Lower leg skin (tissue), 4 donors: ENCODE measurements at regions not wholly inside any gene's neighbourhood (a gene's known extent, or its start where the extent isn't known, plus 50 kb on each side); places are given as distances from the start of the nearest gene placed in this dataset.
A peak's percentile ranks its signal among the peaks of the same experiment; 100 is the strongest.
"Not testable (repeated sequence)": the region's sequence is repeated elsewhere in the genome, so short reads cannot be mapped to it uniquely, and the experiment has no call there.

ENCODE experiments used
- DNase-seq, 2 donors: peaks; one replicate each; pipeline ENCODE4 v3.0.0-alpha.2; 2019; ENCODE audit warnings: low spot score in 2 of 2
- H3K4me3 ChIP-seq: fragments of 200-600 bp; sonication (generic); 2 replicates; pipeline ENCODE4 v1.5.1; 2017; ENCODE audit warnings: mild to moderate bottlenecking, low read depth; ENCODE audit not compliant: poor library complexity, severe bottlenecking
- POLR2A ChIP-seq, 2 donors: fragments of 450-650 bp; IDR thresholded peaks; one replicate each; pipeline ENCODE4 v1.6.1; 2016 to 2017; ENCODE audit warnings: antibody characterized with exemption in 2 of 2, mild to moderate bottlenecking in 1 of 2, moderate library complexity in 1 of 2
- WGBS, 2 donors: methylation state at CpG; one replicate each; pipeline ENCODE4 v1.1.5; 2018; 5-methylcytosine and 5-hydroxymethylcytosine counted together
- intact Hi-C: fragments of 100-400 bp; cut with DNase I; formaldehyde crosslinking; loops from one replicate; pipeline ENCODE4 v1.15.0; 2023; ENCODE audit warnings: low total_unique reads
- TF ChIP-seq, protein P1 (sequence below), 3 donors: fragments of 450-650 bp; IDR thresholded peaks; one replicate each; pipeline ENCODE4 v1.5.1; 2016; ENCODE audit warnings: antibody characterized with exemption in 3 of 3, mild to moderate bottlenecking in 3 of 3, moderate library complexity in 2 of 3

DNA sequence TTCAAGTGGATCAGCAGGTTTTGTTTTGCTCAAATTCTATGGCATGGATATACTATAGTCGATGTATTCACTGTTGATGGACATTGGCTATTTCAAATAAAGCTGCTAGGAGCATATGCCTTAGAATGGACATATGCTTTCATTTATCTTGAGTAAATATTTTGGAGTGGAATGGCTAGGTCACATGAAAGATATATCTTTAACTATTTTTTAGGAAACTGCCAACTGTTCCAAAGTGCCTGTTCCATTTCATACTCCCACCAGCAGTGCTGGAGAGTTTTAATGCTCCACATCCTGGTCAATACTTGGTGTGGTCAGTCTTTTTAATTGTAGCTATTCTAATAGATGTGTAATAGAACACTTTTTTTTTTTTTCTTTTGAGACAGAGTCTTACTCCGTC is 81.1 kb upstream of the PIM1 start:
- intact Hi-C loops, result no loop called here
- no peak overlapping the region for H3K4me3 ChIP-seq
- 75 to 86% methylated on average over 2 of the region's 2 CpGs for WGBS, 2 donors
- TF ChIP-seq, protein P1, sequence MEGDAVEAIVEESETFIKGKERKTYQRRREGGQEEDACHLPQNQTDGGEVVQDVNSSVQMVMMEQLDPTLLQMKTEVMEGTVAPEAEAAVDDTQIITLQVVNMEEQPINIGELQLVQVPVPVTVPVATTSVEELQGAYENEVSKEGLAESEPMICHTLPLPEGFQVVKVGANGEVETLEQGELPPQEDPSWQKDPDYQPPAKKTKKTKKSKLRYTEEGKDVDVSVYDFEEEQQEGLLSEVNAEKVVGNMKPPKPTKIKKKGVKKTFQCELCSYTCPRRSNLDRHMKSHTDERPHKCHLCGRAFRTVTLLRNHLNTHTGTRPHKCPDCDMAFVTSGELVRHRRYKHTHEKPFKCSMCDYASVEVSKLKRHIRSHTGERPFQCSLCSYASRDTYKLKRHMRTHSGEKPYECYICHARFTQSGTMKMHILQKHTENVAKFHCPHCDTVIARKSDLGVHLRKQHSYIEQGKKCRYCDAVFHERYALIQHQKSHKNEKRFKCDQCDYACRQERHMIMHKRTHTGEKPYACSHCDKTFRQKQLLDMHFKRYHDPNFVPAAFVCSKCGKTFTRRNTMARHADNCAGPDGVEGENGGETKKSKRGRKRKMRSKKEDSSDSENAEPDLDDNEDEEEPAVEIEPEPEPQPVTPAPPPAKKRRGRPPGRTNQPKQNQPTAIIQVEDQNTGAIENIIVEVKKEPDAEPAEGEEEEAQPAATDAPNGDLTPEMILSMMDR (IDR thresholded peaks at IDR 0.05), result no peak
- TF ChIP-seq POLR2A (IDR thresholded peaks at IDR 0.05), result no peak
- no peak for DNase-seq

DNA sequence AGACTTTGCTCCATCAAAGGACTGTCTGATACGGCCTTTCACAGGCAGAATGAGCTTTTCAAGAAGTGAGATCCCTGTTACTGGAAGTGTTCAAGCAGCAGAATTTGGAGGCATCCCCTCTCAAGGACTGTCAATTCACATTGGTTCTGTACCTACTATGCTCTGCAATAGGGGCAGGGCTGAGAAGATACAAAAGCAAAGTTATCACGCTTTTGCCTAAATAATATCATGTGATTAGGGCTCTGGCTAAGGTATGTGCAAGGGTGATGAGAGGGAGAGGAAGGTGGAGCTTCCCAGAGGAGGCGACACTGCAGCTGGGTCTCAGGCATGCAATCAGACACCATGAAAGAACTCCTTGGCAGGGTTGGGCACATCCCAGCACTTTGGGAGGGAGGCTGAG is 80.2 kb upstream of the PIM1 start:
- WGBS, 2 donors, result 85 to 91% methylated on average over 3 of the region's 3 CpGs
- no peak overlapping the region for H3K4me3 ChIP-seq
- no peak for DNase-seq
- intact Hi-C loops, result no loop called here
- TF ChIP-seq, protein P1 (IDR thresholded peaks at IDR 0.05), result no peak
- no peak for TF ChIP-seq POLR2A (IDR thresholded peaks at IDR 0.05)

DNA sequence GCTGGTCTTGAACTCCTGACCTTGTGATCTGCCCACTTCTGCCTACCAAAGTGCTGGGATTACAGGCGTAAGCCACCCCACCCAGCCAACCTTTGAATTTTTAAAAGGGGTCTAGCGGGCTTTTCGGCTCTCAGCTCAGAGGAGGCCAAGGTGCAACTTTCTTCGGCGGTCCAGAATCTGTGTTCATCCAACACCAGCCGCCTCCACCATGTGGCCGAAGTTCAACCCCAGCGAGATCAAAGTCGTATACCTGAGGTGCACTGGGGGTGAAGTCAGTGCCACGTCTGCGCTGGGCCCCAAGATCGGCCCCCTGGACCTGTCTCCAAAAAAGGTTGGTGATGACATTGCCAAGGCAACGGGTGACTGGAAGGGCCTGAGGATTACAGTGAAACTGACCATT is 78.8 kb upstream of the PIM1 start:
- 92 to 98% methylated on average over 13 of the region's 13 CpGs for WGBS, 2 donors
- intact Hi-C loops, result not testable (repeated sequence)

DNA sequence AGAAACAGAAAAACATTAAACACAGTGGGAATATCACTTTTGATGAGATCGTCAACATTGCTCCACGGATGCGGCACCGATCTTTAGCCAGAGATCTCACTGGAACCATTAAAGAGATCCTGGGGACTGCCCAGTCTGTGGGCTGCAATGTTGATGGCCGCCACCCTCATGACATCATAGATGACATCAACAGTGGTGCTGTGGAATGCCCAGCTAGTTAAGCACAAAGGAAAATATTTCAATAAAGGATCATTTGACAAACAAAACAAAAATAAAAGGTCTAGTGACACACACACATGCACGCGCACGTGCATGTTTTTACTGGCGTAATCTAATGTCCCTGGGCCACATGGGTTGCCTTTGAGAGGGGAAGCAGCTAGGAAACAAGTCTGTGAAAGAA is 78.4 kb upstream of the PIM1 start:
- DNase-seq, intact Hi-C loops, H3K4me3 ChIP-seq: not testable (repeated sequence)
- 83 to 92% methylated on average over 9 of the region's 9 CpGs for WGBS, 2 donors

More for the DNA sequence above, 78.8 kb upstream of the PIM1 start:
- not testable (repeated sequence) for H3K4me3 ChIP-seq, DNase-seq

DNA sequence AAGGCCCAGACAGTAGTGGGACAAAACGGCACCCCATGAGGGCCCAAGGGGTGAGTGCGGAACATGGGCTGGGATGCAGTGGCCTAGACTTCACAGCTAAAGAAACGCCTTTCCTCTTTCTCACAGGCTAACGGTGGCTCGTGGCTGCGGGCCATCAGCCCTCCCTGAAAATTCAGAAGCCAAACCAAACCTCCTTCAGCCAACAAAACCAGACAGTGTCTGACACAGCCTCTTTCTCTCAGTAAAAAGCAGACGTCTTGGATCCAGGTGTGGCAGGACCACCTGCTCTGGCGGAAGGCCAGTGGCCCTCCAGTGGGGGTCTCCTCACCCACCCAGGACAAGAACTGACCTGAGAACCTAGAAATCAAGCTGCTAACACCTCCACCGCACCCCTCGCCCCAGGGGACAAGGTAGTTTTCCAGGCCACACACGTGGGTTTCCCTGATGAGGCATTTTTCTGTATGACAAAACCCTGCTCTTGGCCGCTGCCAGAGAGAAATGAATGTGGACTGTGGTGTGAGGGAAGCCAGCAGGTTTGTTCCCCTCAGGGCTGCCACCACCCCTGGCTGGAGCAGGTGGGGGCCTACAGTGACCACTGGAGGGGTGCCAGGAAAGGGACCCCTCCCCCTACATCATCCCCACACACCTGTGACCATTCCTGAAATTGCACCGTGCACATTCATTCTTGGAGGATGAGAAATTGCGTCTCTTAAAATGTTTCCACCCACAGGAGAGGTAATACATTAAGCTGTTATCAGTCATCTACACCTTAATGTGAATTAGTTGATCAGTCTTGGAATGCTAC is 76.8 kb upstream of the PIM1 start:
- no peak overlapping the region for H3K4me3 ChIP-seq
- intact Hi-C loops, result no loop called here
- TF ChIP-seq, protein P1 (IDR thresholded peaks at IDR 0.05), result no peak
- no peak for TF ChIP-seq POLR2A (IDR thresholded peaks at IDR 0.05)
- WGBS, 2 donors, result 44 to 45% methylated on average over 12 to 14 of the region's 14 CpGs
- DNase-seq, result peak; percentile 35 to 87

DNA sequence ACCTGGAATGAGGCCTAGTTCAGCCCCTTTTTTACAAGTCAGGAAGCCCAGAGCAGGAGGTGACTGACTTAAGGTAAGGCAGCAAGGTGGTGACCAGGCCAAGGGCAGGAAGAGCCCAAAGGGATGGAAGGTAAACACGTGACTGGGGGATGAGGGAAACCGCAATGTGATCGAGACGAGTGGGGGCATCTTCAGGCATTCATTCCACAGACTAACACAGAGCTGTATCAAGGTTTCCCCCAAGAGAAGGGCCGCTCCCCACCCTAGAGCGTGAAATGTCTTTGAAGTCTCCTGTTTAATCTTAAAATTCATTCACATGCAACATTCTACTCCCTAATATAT is 76.3 kb upstream of the PIM1 start:
- intact Hi-C loops, result no loop called here
- WGBS, 2 donors, result 56 to 65% methylated on average over 6 of the region's 6 CpGs
- no peak overlapping the region for H3K4me3 ChIP-seq
- TF ChIP-seq, protein P1 (IDR thresholded peaks at IDR 0.05), result no peak
- DNase-seq, result no peak

DNA sequence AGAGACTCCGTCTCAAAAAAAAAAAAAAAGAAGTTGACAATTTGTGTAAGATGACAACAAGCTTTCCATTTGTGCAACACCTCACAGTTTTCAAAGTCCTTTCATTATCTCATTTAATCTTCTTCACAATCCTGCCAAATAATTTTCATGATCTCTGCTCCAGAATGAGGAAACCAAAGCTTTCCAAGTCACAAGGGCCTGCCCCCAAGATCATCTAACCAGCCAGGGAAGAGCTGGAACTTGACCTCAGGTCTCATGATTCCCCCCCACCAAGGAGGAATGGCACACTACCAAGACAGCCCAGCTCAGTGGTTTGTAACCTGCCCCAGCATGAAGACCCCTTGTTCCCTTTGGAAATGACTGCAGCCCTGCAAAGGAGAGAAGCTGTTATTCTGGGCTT is 74.0 kb upstream of the PIM1 start:
- TF ChIP-seq, protein P1 (IDR thresholded peaks at IDR 0.05), result no peak
- no peak for TF ChIP-seq POLR2A (IDR thresholded peaks at IDR 0.05)

More for the DNA sequence above, 74.0 kb upstream of the PIM1 start:
- WGBS, 2 donors, result 47 to 69% methylated on average over 1 of the region's 1 CpG
- DNase-seq, result peak in 1 of 2 donors; percentile 89
- H3K4me3 ChIP-seq, result no peak overlapping the region
- intact Hi-C loops, result no loop called here
